ENCODE measurements at regions not wholly inside any gene's neighbourhood (a gene's known extent, or its start where the extent isn't known, plus 50 kb on each side); places are given as distances from the start of the nearest gene placed in this dataset.

DNA sequence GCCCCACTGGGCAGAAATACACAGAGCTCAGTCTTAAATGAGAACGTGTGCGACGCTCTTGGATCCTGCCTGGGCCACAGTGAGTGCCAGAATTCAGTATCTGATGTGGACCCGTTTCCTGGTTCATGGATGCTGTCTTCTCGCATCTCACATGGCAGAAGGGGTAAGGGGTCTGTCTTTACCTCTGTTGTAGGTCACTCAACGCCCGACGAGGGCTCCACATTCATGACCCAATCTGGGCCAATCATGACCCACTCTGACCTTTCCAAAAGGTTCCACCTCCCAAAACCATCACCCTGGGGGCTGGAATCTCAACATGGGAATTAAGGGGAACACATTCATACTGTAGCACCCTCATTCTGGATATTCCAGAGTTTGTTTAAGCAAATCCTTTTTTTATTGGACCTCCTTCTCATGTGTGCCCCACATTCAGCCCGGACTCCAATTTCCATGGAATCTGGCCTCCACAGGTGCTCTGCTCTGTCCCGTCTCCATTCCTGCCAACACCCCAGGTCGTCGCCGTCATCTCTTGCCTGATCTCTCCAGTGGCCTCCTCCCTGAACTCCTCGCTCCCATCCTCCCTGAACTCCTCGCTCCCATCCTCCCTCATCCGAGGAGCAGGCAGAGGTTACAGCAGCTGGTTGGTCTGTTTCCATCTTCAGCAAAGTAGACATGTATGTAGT lies 78.9 kb upstream of the OTOS start:
- H3K4me3 ChIP-seq (ENCODE audit: low read depth in 2 of 2, low read length in 1 of 2): no peak overlapping the region
- ChIA-PET CTCF (no interaction called here), POLR2A (no interaction called here)
- H4K20me1 ChIP-seq (ENCODE audit: insufficient read depth): no peaks in the 10 kb centered on the region
- no peak overlapping the region for H2AFZ ChIP-seq (ENCODE audit: low read depth)
- no peak for DNase-seq
- no peak overlapping the region for H3K27ac ChIP-seq (ENCODE audit: low read depth in 2 of 2, low read length in 1 of 2)
- H3K36me3 ChIP-seq (replicated peaks in 1 of 2; ENCODE audit: control insufficient read depth in 1 of 2, insufficient read depth in 2 of 2, low read length in 1 of 2): no peaks in the 10 kb centered on the region
- H3K27me3 ChIP-seq (ENCODE audit: insufficient read depth): no peaks in the 10 kb centered on the region
- H3K4me2 ChIP-seq: no peak overlapping the region
- H3K9ac ChIP-seq: no peak overlapping the region
- peaks cover 0 to 13% of the 10 kb centered on the region in 2 experiments; a peak in 1 of 4 replicates for H3K4me1 ChIP-seq (ENCODE audit: control insufficient read depth in 1 of 2, insufficient read depth in 2 of 2, low read depth in 1 of 2, low read length in 1 of 2)
- WGBS (ENCODE audit: low lambda C conversion rate): 53% methylated on average over 16 of the region's 16 CpGs
- H3K79me2 ChIP-seq (ENCODE audit: insufficient read depth): no peaks in the 10 kb centered on the region
- no peaks in the 10 kb centered on the region for H3K9me3 ChIP-seq
- H3F3A ChIP-seq (replicated peaks; ENCODE audit: insufficient read depth): no peaks in the 10 kb centered on the region
- H3K9me2 ChIP-seq: no peaks in the 10 kb centered on the region
- no peak for TF ChIP-seq CHD2 (IDR thresholded peaks at IDR 0.05; ENCODE audit: low read length, partially characterized antibody)
- no peak for TF ChIP-seq SMC3 (IDR thresholded peaks at IDR 0.05; ENCODE audit: low read depth, low read length)
- no peak for TF ChIP-seq JUND (IDR thresholded peaks at IDR 0.05)
- TF ChIP-seq RFX5 (IDR thresholded peaks at IDR 0.05; ENCODE audit: low read length): no peak
- no peak for TF ChIP-seq TEAD4 (IDR thresholded peaks at IDR 0.05; ENCODE audit: borderline replicate concordance, insufficient read depth)
- TF ChIP-seq, protein P1, sequence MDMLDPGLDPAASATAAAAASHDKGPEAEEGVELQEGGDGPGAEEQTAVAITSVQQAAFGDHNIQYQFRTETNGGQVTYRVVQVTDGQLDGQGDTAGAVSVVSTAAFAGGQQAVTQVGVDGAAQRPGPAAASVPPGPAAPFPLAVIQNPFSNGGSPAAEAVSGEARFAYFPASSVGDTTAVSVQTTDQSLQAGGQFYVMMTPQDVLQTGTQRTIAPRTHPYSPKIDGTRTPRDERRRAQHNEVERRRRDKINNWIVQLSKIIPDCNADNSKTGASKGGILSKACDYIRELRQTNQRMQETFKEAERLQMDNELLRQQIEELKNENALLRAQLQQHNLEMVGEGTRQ (IDR thresholded peaks at IDR 0.05; ENCODE audit: borderline replicate concordance, low read depth, low read length): no peak
- TF ChIP-seq RXRA (IDR thresholded peaks at IDR 0.05; ENCODE audit: borderline replicate concordance, low read depth): no peak
- TF ChIP-seq ELF1 (IDR thresholded peaks at IDR 0.05): no peak
- TF ChIP-seq NRF1 (IDR thresholded peaks at IDR 0.05; ENCODE audit: low read depth, low read length): no peak
- no peak for TF ChIP-seq YY1 (IDR thresholded peaks at IDR 0.05; ENCODE audit: low read depth)
- no peak for TF ChIP-seq FOXM1 (IDR thresholded peaks at IDR 0.05; ENCODE audit: low read depth)
- TF ChIP-seq, protein P2, sequence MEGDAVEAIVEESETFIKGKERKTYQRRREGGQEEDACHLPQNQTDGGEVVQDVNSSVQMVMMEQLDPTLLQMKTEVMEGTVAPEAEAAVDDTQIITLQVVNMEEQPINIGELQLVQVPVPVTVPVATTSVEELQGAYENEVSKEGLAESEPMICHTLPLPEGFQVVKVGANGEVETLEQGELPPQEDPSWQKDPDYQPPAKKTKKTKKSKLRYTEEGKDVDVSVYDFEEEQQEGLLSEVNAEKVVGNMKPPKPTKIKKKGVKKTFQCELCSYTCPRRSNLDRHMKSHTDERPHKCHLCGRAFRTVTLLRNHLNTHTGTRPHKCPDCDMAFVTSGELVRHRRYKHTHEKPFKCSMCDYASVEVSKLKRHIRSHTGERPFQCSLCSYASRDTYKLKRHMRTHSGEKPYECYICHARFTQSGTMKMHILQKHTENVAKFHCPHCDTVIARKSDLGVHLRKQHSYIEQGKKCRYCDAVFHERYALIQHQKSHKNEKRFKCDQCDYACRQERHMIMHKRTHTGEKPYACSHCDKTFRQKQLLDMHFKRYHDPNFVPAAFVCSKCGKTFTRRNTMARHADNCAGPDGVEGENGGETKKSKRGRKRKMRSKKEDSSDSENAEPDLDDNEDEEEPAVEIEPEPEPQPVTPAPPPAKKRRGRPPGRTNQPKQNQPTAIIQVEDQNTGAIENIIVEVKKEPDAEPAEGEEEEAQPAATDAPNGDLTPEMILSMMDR (IDR thresholded peaks at IDR 0.05): no peak

DNA sequence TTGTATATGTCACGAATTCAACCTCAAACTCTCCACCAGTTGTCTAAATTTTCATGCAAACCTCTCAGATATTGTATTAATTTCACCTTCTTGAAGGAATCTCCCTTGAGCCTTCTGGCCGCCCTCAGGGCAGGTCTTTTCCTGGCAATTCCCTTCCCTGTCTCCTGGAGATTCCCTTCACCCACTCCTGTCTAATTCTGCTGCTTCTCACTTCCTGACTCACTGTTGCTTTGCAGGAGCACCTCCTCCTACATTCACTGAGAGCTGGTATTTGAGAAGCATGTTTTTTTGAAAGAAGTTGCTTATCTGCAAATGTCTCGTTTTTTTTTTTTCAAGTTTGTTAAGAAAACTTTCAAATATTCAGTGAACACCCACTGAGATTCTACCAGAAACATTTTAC lies 79.9 kb upstream of the OTOS start:
- ChIA-PET CTCF (interaction anchor here (0.6 kb wide), 1 partner anchor 544 kb away, joined by 3 read pairs; no protein-coding TSS in a partner anchor), POLR2A (no interaction called here)
- WGBS (ENCODE audit: low lambda C conversion rate): 9% methylated on average over 3 of the region's 3 CpGs
- Histone ChIP-seq H3K36me3 (replicated peaks in 1 of 2; ENCODE audit: control insufficient read depth in 1 of 2, insufficient read depth in 2 of 2, low read length in 1 of 2) (no peaks in the 10 kb centered on the region), H2AFZ (ENCODE audit: low read depth) (no peak overlapping the region), H3F3A (replicated peaks; ENCODE audit: insufficient read depth) (no peaks in the 10 kb centered on the region), H3K9me3 (no peaks in the 10 kb centered on the region), H3K9ac (no peak overlapping the region), H3K27ac (ENCODE audit: low read depth in 2 of 2, low read length in 1 of 2) (no peak overlapping the region), H3K4me2 (no peak overlapping the region), H4K20me1 (ENCODE audit: insufficient read depth) (no peaks in the 10 kb centered on the region), H3K4me3 (ENCODE audit: low read depth in 2 of 2, low read length in 1 of 2) (no peak overlapping the region), H3K79me2 (ENCODE audit: insufficient read depth) (no peaks in the 10 kb centered on the region), H3K27me3 (ENCODE audit: insufficient read depth) (no peaks in the 10 kb centered on the region), H3K9me2 (no peaks in the 10 kb centered on the region), H3K4me1 (ENCODE audit: control insufficient read depth in 1 of 2, insufficient read depth in 2 of 2, low read depth in 1 of 2, low read length in 1 of 2) (peaks cover 0 to 3% of the 10 kb centered on the region in 2 experiments; a peak in 1 of 4 replicates)
- TF ChIP-seq FOXJ3 (CRISPR knock-in tag; IDR thresholded peaks at IDR 0.05) (no peak), TAF1 (IDR thresholded peaks at IDR 0.05; ENCODE audit: borderline replicate concordance, low read depth, low read length) (no peak), RXRA (IDR thresholded peaks at IDR 0.05; ENCODE audit: borderline replicate concordance, low read depth) (no peak), RFX5 (IDR thresholded peaks at IDR 0.05; ENCODE audit: low read length) (no peak)
- TF ChIP-seq, protein P3, sequence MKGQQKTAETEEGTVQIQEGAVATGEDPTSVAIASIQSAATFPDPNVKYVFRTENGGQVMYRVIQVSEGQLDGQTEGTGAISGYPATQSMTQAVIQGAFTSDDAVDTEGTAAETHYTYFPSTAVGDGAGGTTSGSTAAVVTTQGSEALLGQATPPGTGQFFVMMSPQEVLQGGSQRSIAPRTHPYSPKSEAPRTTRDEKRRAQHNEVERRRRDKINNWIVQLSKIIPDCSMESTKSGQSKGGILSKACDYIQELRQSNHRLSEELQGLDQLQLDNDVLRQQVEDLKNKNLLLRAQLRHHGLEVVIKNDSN (IDR thresholded peaks at IDR 0.05; ENCODE audit: borderline replicate concordance, low read depth): no peak
- TF ChIP-seq, protein P4, sequence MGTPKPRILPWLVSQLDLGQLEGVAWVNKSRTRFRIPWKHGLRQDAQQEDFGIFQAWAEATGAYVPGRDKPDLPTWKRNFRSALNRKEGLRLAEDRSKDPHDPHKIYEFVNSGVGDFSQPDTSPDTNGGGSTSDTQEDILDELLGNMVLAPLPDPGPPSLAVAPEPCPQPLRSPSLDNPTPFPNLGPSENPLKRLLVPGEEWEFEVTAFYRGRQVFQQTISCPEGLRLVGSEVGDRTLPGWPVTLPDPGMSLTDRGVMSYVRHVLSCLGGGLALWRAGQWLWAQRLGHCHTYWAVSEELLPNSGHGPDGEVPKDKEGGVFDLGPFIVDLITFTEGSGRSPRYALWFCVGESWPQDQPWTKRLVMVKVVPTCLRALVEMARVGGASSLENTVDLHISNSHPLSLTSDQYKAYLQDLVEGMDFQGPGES (IDR thresholded peaks at IDR 0.05; ENCODE audit: low read depth, low read length): no peak
- DNase-seq: no peak

Measured in SK-N-SH (cell line).